HS-27A (cell line): ENCODE measurements at regions not wholly inside any gene's neighbourhood (a gene's known extent, or its start where the extent isn't known, plus 50 kb on each side); places are given as distances from the start of the nearest gene placed in this dataset.
"Not testable (repeated sequence)": the region's sequence is repeated elsewhere in the genome, so short reads cannot be mapped to it uniquely, and the experiment has no call there.

Source experiments
- DNase-seq: peaks from one replicate; pipeline ENCODE4 v3.0.0-alpha.2; 2012; ENCODE audit warnings: low read depth, missing footprints

- no peak for DNase-seq
These were observed 147.8 kb downstream of the SEM1 start for GRCh38 chr7:96561892-96562291.

- DNase-seq = no peak
These were observed 151.1 kb downstream of the SEM1 start for GRCh38 chr7:96558530-96558929.

GRCh38 chr7:96558093-96558492, 151.6 kb downstream of the SEM1 start:
- no peak for DNase-seq

GRCh38 chr7:96557598-96557997, 152.0 kb downstream of the SEM1 start:
- DNase-seq = not testable (repeated sequence)

- no peak for DNase-seq
These were observed 161.0 kb downstream of the SEM1 start for GRCh38 chr7:96548664-96549063.

GRCh38 chr7:96547371-96547811, 162.3 kb downstream of the SEM1 start:
- no peak for DNase-seq

GRCh38 chr7:96546426-96546825, 163.2 kb downstream of the SEM1 start:
- no peak for DNase-seq

GRCh38 chr7:96539471-96539870, 170.2 kb downstream of the SEM1 start:
- DNase-seq = no peak

- no peak for DNase-seq
These were observed 171.0 kb downstream of the SEM1 start for GRCh38 chr7:96538632-96539031.

- no peak for DNase-seq
These were observed 175.4 kb downstream of the SEM1 start for GRCh38 chr7:96534221-96534620.

GRCh38 chr7:96532428-96532935, 177.2 kb downstream of the SEM1 start:
- DNase-seq = no peak

- no peak for DNase-seq
These were observed 178.3 kb downstream of the SEM1 start for GRCh38 chr7:96531331-96531730.

GRCh38 chr7:96530786-96531185, 178.9 kb downstream of the SEM1 start:
- DNase-seq = no peak

GRCh38 chr7:96527133-96527827, 182.4 kb downstream of the SEM1 start:
- no peak for DNase-seq

GRCh38 chr7:96526496-96526895, 183.2 kb downstream of the SEM1 start:
- no peak for DNase-seq

- DNase-seq = no peak
These were observed 188.4 kb downstream of the SEM1 start for GRCh38 chr7:96521068-96521894.

GRCh38 chr7:96508371-96508770, 186.5 kb upstream of the SLC25A13 start:
- DNase-seq = no peak

- DNase-seq = no peak
These were observed 181.7 kb upstream of the SLC25A13 start for GRCh38 chr7:96503597-96503996.

- DNase-seq = no peak
These were observed 179.4 kb upstream of the SLC25A13 start for GRCh38 chr7:96501318-96501717.

GRCh38 chr7:96499532-96499931, 177.6 kb upstream of the SLC25A13 start:
- no peak for DNase-seq

- no peak for DNase-seq
These were observed 175.7 kb upstream of the SLC25A13 start for GRCh38 chr7:96497567-96497966.

GRCh38 chr7:96495751-96496216, 173.9 kb upstream of the SLC25A13 start:
- no peak for DNase-seq

GRCh38 chr7:96486681-96487080, 164.8 kb upstream of the SLC25A13 start:
- no peak for DNase-seq
